Activated B cell treated with CpG ODN at 0.5 μM for 24 hours (primary cell): ENCODE measurements at regions not wholly inside any gene's neighbourhood (a gene's known extent, or its start where the extent isn't known, plus 50 kb on each side); places are given as distances from the start of the nearest gene placed in this dataset.

Experiments used
- ATAC-seq: fragments of 200-7000 bp; cut with Tn5 transposase; one replicate; pipeline ENCODE4 v1.10.0; 2021; ENCODE audit warnings: low read depth, mild to moderate bottlenecking, moderate library complexity
- CTCF ChIA-PET: fragments of 350-600 bp; sonication (Branson Sonifier 250); formaldehyde crosslinking; loops from one replicate; lab custom pipeline; 2021; ENCODE audit warnings: antibody characterized with exemption; lab: Charles Lee
- POLR2A ChIA-PET: fragments of 350-600 bp; sonication (Branson Sonifier 250); formaldehyde crosslinking; loops from one replicate; lab custom pipeline; 2021; ENCODE audit warnings: antibody characterized with exemption; lab: Charles Lee
- DNase-seq: peaks from one replicate; pipeline ENCODE4 v3.0.0; 2022
- H3K27ac Mint-ChIP-seq: one replicate; pipeline ENCODE4 v1.8.0; 2020; ENCODE audit warnings: mixed read lengths
- H3K27me3 Mint-ChIP-seq: one replicate; pipeline ENCODE4 v1.8.0; 2021; ENCODE audit warnings: mixed read lengths
- H3K36me3 Mint-ChIP-seq: one replicate; pipeline ENCODE4 v1.8.0; 2021; ENCODE audit warnings: low read depth, mixed read lengths
- H3K4me1 Mint-ChIP-seq: one replicate; pipeline ENCODE4 v1.8.0; 2021; ENCODE audit warnings: mixed read lengths
- H3K4me3 Mint-ChIP-seq: one replicate; pipeline ENCODE4 v1.8.0; 2020; ENCODE audit warnings: mild to moderate bottlenecking, mixed read lengths
- H3K9me3 Mint-ChIP-seq: one replicate; pipeline ENCODE4 v1.8.0; 2020; ENCODE audit warnings: mixed read lengths
- CTCF ChIP-seq: fragments of 200-600 bp; IDR thresholded peaks from one replicate; pipeline ENCODE4 v1.8.0; 2022; ENCODE audit warnings: antibody characterized with exemption, mild to moderate bottlenecking
- intact Hi-C: fragments of 100-400 bp; cut with micrococcal nuclease; formaldehyde crosslinking; loops from one replicate; pipeline ENCODE4 v1.15.1; 2024

DNA sequence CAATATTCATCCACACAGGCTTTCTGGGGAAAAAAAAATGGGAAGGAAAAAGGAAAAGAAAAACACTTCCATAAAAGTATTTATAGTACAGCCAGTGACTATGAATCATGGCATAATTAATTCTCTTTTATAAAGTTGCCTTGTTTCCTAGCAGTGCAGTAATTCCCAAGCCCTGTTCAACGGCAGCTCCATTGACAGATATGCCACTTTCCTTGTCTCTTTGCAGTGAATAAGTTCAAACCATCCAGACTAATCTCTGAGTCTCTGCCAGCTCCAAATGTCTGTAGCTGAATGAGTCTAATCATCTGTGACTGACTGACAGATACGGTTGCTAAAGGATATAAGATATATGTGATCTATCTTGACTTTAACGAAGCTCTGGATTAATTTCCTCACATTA is 52.9 kb upstream of the KCNJ16 start:
- Mint-ChIP-seq H3K27me3 (no peaks in the 10 kb centered on the region), H3K4me3 (no peak overlapping the region)
- POLR2A ChIA-PET, result no interaction called here

GRCh38 chr17:70024253-70024652 is 50.8 kb upstream of the KCNJ16 start:
- intact Hi-C loops, result no loop called here
- TF ChIP-seq CTCF, result no peak
- CTCF ChIA-PET, result no interaction called here
- ATAC-seq (no peak), DNase-seq (no peak)
- H3K4me1 Mint-ChIP-seq, result no peaks in the 10 kb centered on the region
- H3K9me3 Mint-ChIP-seq, result peaks cover 2% of the 10 kb centered on the region
- H3K4me3 Mint-ChIP-seq, result no peak overlapping the region
- no peak overlapping the region for H3K27ac Mint-ChIP-seq
- POLR2A ChIA-PET, result no interaction called here
- no peaks in the 10 kb centered on the region for H3K36me3 Mint-ChIP-seq
- H3K27me3 Mint-ChIP-seq, result no peaks in the 10 kb centered on the region

More for the DNA sequence above, 52.9 kb upstream of the KCNJ16 start:
- H3K9me3 Mint-ChIP-seq, result no peaks in the 10 kb centered on the region
- intact Hi-C loops, result no loop called here
- ATAC-seq (no peak), DNase-seq (no peak)
- TF ChIP-seq CTCF, result no peak
- no peaks in the 10 kb centered on the region for H3K4me1 Mint-ChIP-seq
- no peak overlapping the region for H3K27ac Mint-ChIP-seq
- CTCF ChIA-PET, result interaction anchor here (1.0 kb wide), 1 partner anchor 454 kb away, joined by 3 read pairs; no protein-coding TSS in a partner anchor
- H3K36me3 Mint-ChIP-seq, result no peaks in the 10 kb centered on the region
